Upper lobe of left lung (tissue), 4 donors: ENCODE measurements at regions not wholly inside any gene's neighbourhood (a gene's known extent, or its start where the extent isn't known, plus 50 kb on each side); places are given as distances from the start of the nearest gene placed in this dataset.

Experiments
- EP300 ChIP-seq, 4 donors: sonication (generic); formaldehyde crosslinking; IDR thresholded peaks; one replicate each; pipeline ENCODE4 v1.5.1; 2017; ENCODE audit warnings: antibody characterized with exemption in 4 of 4, control low read depth in 2 of 4
- POLR2A ChIP-seq, 4 donors: fragments of 450-650 bp; IDR thresholded peaks; one replicate each; pipeline ENCODE4 v1.5.1; 2016 to 2017; ENCODE audit warnings: antibody characterized with exemption in 4 of 4, mild to moderate bottlenecking in 2 of 4
- POLR2AphosphoS5 ChIP-seq, 2 donors: sonication (generic); formaldehyde crosslinking; IDR thresholded peaks; one replicate each; pipeline ENCODE4 v1.5.1; 2017; ENCODE audit warnings: antibody characterized with exemption in 2 of 2
- TF ChIP-seq, protein P1 (sequence below), 6 experiments: fragments of 450-650 bp in 4 of 6; fragments of 200-600 bp in 2 of 6; sonication (generic) in 2 of 6; IDR thresholded peaks; one replicate each; pipeline ENCODE4 v1.5.1; 2016 to 2019; ENCODE audit warnings: antibody characterized with exemption in 6 of 6

- no peak for TF ChIP-seq POLR2A (IDR thresholded peaks at IDR 0.05)
- TF ChIP-seq, protein P1, sequence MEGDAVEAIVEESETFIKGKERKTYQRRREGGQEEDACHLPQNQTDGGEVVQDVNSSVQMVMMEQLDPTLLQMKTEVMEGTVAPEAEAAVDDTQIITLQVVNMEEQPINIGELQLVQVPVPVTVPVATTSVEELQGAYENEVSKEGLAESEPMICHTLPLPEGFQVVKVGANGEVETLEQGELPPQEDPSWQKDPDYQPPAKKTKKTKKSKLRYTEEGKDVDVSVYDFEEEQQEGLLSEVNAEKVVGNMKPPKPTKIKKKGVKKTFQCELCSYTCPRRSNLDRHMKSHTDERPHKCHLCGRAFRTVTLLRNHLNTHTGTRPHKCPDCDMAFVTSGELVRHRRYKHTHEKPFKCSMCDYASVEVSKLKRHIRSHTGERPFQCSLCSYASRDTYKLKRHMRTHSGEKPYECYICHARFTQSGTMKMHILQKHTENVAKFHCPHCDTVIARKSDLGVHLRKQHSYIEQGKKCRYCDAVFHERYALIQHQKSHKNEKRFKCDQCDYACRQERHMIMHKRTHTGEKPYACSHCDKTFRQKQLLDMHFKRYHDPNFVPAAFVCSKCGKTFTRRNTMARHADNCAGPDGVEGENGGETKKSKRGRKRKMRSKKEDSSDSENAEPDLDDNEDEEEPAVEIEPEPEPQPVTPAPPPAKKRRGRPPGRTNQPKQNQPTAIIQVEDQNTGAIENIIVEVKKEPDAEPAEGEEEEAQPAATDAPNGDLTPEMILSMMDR (IDR thresholded peaks at IDR 0.05), result no peak
- no peak for TF ChIP-seq EP300 (IDR thresholded peaks at IDR 0.05)
- no peak for TF ChIP-seq POLR2AphosphoS5 (IDR thresholded peaks at IDR 0.05)
Measured at GRCh38 chr4:177596991-177597390, 154.8 kb upstream of the AGA start.
